Transverse colon (tissue), 4 donors: ENCODE measurements at regions not wholly inside any gene's neighbourhood (a gene's known extent, or its start where the extent isn't known, plus 50 kb on each side); places are given as distances from the start of the nearest gene placed in this dataset.

Source experiments
- DNase-seq: peaks from one replicate; pipeline ENCODE4 v3.0.0-alpha.2; 2019
- H3K27ac ChIP-seq, 4 donors: fragments of 200-600 bp; sonication (generic); 2 replicates each; pipeline ENCODE4 v1.5.1; 2016 to 2018; ENCODE audit warnings: inconsistent platforms in 4 of 4
- H3K27me3 ChIP-seq: fragments of 200-600 bp; sonication (generic); 2 replicates; pipeline ENCODE4 v1.5.1; 2017; ENCODE audit warnings: inconsistent platforms
- H3K36me3 ChIP-seq, 4 donors: fragments of 200-600 bp; sonication (generic); 2 replicates each; pipeline ENCODE4 v1.5.1; 2017 to 2019; ENCODE audit warnings: inconsistent platforms in 4 of 4
- H3K4me1 ChIP-seq, 4 donors: fragments of 200-600 bp; sonication (generic); 2 replicates each; pipeline ENCODE4 v1.5.1; 2017 to 2020; ENCODE audit warnings: inconsistent platforms in 4 of 4
- H3K4me3 ChIP-seq, 4 donors: fragments of 200-600 bp; sonication (generic); 1 replicate in 1 of 4; 2 replicates in 3 of 4; pipeline versions ENCODE4 v1.5.1 to v1.6.1; 2017 to 2019; ENCODE audit warnings: inconsistent platforms in 4 of 4
- H3K9me3 ChIP-seq, 2 donors: fragments of 200-600 bp; sonication (generic); 2 replicates each; pipeline ENCODE4 v1.5.1; 2017 to 2019; ENCODE audit warnings: inconsistent platforms in 2 of 2
- CTCF ChIP-seq, 5 experiments: fragments of 200-600 bp in 3 of 5; fragments of 450-650 bp in 2 of 5; sonication (generic) in 3 of 5; IDR thresholded peaks; 1 replicate in 2 of 5; 2 replicates in 3 of 5; pipeline ENCODE4 v1.5.1; 2016 to 2017; ENCODE audit warnings: antibody characterized with exemption in 5 of 5, inconsistent platforms in 3 of 5, mild to moderate bottlenecking in 2 of 5, moderate library complexity in 1 of 5
- EP300 ChIP-seq: sonication (generic); formaldehyde crosslinking; IDR thresholded peaks from one replicate; pipeline ENCODE4 v1.6.1; 2017; ENCODE audit warnings: antibody characterized with exemption, low read depth
- POLR2A ChIP-seq: fragments of 450-650 bp; IDR thresholded peaks from one replicate; pipeline ENCODE4 v1.6.1; 2016; ENCODE audit warnings: antibody characterized with exemption, mild to moderate bottlenecking, moderate library complexity
- POLR2AphosphoS5 ChIP-seq, 3 donors: sonication (generic); formaldehyde crosslinking; IDR thresholded peaks; one replicate each; pipeline ENCODE4 v1.6.1; 2016; ENCODE audit warnings: antibody characterized with exemption in 3 of 3
- WGBS, 2 donors: methylation state at CpG; one replicate each; pipeline ENCODE4 v1.1.5; 2018; ENCODE audit warnings: low coverage in 1 of 2; 5-methylcytosine and 5-hydroxymethylcytosine counted together
- in situ Hi-C, 4 donors: fragments of 200-750 bp; cut with MboI; loops; one replicate each; pipeline versions ENCODE4 v1.15.0 to v1.15.1; 2017; ENCODE audit warnings: low sequenced_read_pairs in 3 of 4, low pct_ligation_motif_present in 1 of 4, low pct_unique_long_range_greater_than_20kb in 1 of 4
- intact Hi-C: fragments of 100-400 bp; cut with DNase I; formaldehyde crosslinking; loops from one replicate; pipeline ENCODE4 v1.15.1; 2023; ENCODE audit warnings: low total_unique reads

DNA sequence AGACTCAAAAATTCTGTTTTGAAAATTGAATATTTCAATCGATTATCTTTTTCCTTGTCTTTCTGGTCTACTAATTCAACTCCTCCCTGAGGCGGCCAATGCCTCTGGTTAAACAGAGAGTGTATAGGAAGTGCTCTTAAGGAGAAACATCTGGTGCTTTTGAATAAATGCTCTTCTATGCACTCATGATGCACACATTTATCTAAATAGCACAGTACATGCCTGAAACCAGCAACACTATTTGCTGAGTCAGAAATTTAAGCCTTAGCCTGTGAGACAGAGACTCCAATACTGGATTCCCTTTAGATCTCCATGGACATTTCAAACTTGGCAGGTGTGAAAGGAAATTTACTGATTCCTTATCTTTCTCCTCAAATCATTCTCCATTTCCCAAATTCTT is 118.6 kb downstream of the SLIT2 start:
- Histone ChIP-seq H3K36me3 (no peaks in the 10 kb centered on the region), H3K27ac (no peak overlapping the region), H3K9me3 (no peaks in the 10 kb centered on the region), H3K4me1 (no peaks in the 10 kb centered on the region), H3K4me3 (no peak overlapping the region), H3K27me3 (no peaks in the 10 kb centered on the region)
- DNase-seq, result no peak
- TF ChIP-seq POLR2AphosphoS5 (IDR thresholded peaks at IDR 0.05) (no peak), EP300 (no peak), CTCF (IDR thresholded peaks at IDR 0.05) (no peak), POLR2A (no peak)
- intact Hi-C loops, result no loop called here
- in situ Hi-C loops, result no loop called here
- 85 to 91% methylated on average over 2 of the region's 2 CpGs for WGBS, 2 donors

GRCh38 chr4:20376070-20376469 is 124.4 kb downstream of the SLIT2 start:
- intact Hi-C loops (no loop called here), in situ Hi-C loops (no loop called here)
- no peaks in the 10 kb centered on the region for H3K36me3 ChIP-seq
- no peak overlapping the region for H3K4me3 ChIP-seq
- no peaks in the 10 kb centered on the region for H3K27me3 ChIP-seq
- no peak overlapping the region for H3K27ac ChIP-seq
- WGBS, 2 donors, result 53 to 55% methylated on average over 2 of the region's 2 CpGs
- H3K9me3 ChIP-seq, result no peaks in the 10 kb centered on the region
- TF ChIP-seq CTCF (IDR thresholded peaks at IDR 0.05), result no peak
- TF ChIP-seq POLR2A, result no peak
- no peak for TF ChIP-seq POLR2AphosphoS5 (IDR thresholded peaks at IDR 0.05)
- no peak for TF ChIP-seq EP300
- DNase-seq, result no peak
- no peaks in the 10 kb centered on the region for H3K4me1 ChIP-seq

DNA sequence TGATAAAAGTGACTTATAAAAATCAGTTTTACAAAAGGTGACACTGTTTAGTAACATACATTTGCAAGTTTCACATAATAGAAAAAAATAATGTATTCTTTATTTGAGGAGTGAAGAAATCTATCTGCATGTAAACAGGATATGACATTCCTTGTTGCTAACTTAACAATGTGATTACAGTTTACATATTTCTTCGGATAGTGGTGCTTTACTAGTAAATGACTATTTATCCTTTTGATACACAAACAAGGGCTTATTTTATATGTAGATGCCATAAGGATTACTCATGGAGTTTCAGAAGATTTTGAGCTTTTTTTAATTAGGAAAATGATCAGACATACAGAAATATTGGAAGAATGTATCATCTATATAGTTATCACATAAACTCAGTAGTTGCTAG is 126.5 kb downstream of the SLIT2 start:
- no peak for DNase-seq
- H3K9me3 ChIP-seq, result no peaks in the 10 kb centered on the region
- in situ Hi-C loops, result no loop called here
- WGBS, 2 donors, result 33 to 63% methylated on average over 1 of the region's 1 CpG
- H3K4me3 ChIP-seq, result no peak overlapping the region
- no peaks in the 10 kb centered on the region for H3K36me3 ChIP-seq
- no peaks in the 10 kb centered on the region for H3K27me3 ChIP-seq
- no peaks in the 10 kb centered on the region for H3K4me1 ChIP-seq
- H3K27ac ChIP-seq, result no peak overlapping the region
- intact Hi-C loops, result no loop called here
- TF ChIP-seq POLR2AphosphoS5 (IDR thresholded peaks at IDR 0.05), result no peak
- TF ChIP-seq POLR2A, result no peak
- TF ChIP-seq EP300, result no peak
- no peak for TF ChIP-seq CTCF (IDR thresholded peaks at IDR 0.05)

DNA sequence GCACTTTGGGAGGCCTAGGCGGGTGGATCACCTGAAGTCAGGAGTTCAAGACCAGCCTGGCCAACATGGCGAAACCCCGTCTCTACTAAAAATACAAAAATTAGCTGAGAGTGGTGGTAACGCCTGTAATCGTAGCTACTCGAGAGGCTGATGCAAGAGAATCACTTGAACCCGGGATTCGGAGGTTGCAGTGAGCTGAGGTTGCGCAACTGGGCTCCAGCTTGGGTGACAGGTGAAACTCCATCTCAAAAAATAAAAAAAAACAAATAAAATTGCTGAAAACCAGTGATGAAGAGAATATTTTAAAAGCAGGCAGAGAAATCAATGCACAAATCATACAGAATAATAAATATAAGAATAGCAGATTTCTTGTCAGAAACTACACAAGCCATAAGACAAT is 129.3 kb downstream of the SLIT2 start:
- Histone ChIP-seq H3K27me3 (no peaks in the 10 kb centered on the region), H3K4me1 (no peaks in the 10 kb centered on the region), H3K9me3 (no peaks in the 10 kb centered on the region), H3K27ac (no peak overlapping the region), H3K4me3 (no peak overlapping the region), H3K36me3 (no peaks in the 10 kb centered on the region)
- in situ Hi-C loops (no loop called here), intact Hi-C loops (no loop called here)
- no peak for TF ChIP-seq POLR2A
- no peak for TF ChIP-seq CTCF (IDR thresholded peaks at IDR 0.05)
- TF ChIP-seq EP300, result no peak
- TF ChIP-seq POLR2AphosphoS5 (IDR thresholded peaks at IDR 0.05), result no peak
- WGBS, 2 donors, result 84 to 96% methylated on average over 9 of the region's 9 CpGs
- no peak for DNase-seq
